Mucosa of descending colon (tissue), 3 donors: ENCODE measurements at regions not wholly inside any gene's neighbourhood (a gene's known extent, or its start where the extent isn't known, plus 50 kb on each side); places are given as distances from the start of the nearest gene placed in this dataset.

ENCODE experiments used
- ATAC-seq: fragments of 200-7000 bp; cut with Tn5 transposase; one replicate; pipeline ENCODE4 v1.9.1; 2020; ENCODE audit warnings: mild to moderate bottlenecking, moderate library complexity
- DNase-seq, 3 donors: peaks; one replicate each; pipeline ENCODE4 v3.0.0-alpha.2; 2020
- H3K36me3 ChIP-seq: fragments of 200-600 bp; one replicate; pipeline ENCODE4 v1.8.0; 2021; ENCODE audit warnings: low read depth, mild to moderate bottlenecking
- H3K4me1 ChIP-seq: fragments of 200-600 bp; one replicate; pipeline ENCODE4 v1.8.0; 2021; ENCODE audit warnings: low read depth, mild to moderate bottlenecking
- H3K4me3 ChIP-seq: fragments of 200-600 bp; one replicate; pipeline ENCODE4 v1.8.0; 2021; ENCODE audit warnings: mild to moderate bottlenecking
- H3K9me3 ChIP-seq: fragments of 200-600 bp; one replicate; pipeline ENCODE4 v1.8.0; 2021; ENCODE audit warnings: mild to moderate bottlenecking
- intact Hi-C, 2 donors: fragments of 100-400 bp; cut with DNase I in 1 of 2; cut with micrococcal nuclease in 1 of 2; formaldehyde crosslinking; loops; one replicate each; pipeline versions ENCODE4 v1.11.0 to v1.11.1; 2022; cut with DNase I, micrococcal nuclease
- TF ChIP-seq, protein P1 (sequence below): fragments of 200-600 bp; IDR thresholded peaks from one replicate; pipeline ENCODE4 v1.8.0; 2022; ENCODE audit warnings: antibody characterized with exemption, mild to moderate bottlenecking
- donor health status: DM: no; HTN: no; CAD: no; lungs with moderate emphysema.
- donor health status: DM: no; HTN: no; CAD: no.
- donor health status: DM: no; HTN: yes; CAD: no.

DNA sequence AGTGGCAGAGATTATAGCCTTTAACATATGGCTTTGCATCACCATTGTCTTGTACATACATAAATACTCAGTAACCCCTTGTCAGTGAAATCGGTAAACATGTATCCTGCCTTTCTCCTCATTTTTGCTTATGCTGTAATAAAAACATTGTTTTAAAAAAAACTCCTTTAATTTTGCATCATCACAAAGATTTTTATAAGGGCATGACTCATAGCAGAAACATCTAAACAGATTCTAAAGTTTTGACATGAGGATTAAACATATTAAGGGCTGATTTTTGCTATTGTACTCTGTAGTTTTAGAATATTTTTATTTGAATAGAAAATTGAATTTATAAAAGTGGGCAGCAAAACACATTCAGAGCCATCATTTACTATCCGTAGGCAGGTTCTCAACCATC lies 275.9 kb downstream of the ZIC4 start:
- Histone ChIP-seq H3K4me1 (no peaks in the 10 kb centered on the region), H3K36me3 (no peaks in the 10 kb centered on the region), H3K4me3 (no peak overlapping the region), H3K9me3 (peaks cover 5% of the 10 kb centered on the region)
- TF ChIP-seq, protein P1, sequence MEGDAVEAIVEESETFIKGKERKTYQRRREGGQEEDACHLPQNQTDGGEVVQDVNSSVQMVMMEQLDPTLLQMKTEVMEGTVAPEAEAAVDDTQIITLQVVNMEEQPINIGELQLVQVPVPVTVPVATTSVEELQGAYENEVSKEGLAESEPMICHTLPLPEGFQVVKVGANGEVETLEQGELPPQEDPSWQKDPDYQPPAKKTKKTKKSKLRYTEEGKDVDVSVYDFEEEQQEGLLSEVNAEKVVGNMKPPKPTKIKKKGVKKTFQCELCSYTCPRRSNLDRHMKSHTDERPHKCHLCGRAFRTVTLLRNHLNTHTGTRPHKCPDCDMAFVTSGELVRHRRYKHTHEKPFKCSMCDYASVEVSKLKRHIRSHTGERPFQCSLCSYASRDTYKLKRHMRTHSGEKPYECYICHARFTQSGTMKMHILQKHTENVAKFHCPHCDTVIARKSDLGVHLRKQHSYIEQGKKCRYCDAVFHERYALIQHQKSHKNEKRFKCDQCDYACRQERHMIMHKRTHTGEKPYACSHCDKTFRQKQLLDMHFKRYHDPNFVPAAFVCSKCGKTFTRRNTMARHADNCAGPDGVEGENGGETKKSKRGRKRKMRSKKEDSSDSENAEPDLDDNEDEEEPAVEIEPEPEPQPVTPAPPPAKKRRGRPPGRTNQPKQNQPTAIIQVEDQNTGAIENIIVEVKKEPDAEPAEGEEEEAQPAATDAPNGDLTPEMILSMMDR: no peak
- ATAC-seq (no peak), DNase-seq (no peak)
- intact Hi-C loops: no loop called here

DNA sequence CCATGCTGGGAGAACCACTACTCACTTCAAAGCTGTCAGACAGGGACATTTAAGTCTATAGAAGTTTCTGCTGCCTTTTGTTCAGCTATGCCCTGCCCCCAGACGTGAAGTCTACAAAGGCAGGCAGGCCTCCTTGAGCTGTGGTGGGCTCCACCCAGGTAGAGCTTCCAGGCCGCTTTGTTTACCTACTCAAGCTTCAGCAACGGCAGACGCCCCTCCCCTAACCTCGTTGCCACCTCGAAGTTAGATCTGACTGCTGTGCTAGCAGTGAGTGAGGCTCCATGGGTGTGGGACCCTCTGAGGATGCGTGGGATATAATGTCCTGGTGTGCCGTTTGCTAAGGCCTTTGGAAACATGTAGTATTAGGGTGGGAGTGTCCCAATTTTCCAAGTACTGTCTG lies 276.7 kb downstream of the ZIC4 start:
- DNase-seq (no peak), ATAC-seq (no peak)
- Histone ChIP-seq H3K4me3 (no peak overlapping the region), H3K9me3 (peaks cover 5% of the 10 kb centered on the region), H3K4me1 (no peaks in the 10 kb centered on the region), H3K36me3 (no peaks in the 10 kb centered on the region)
- TF ChIP-seq, protein P1: no peak
- intact Hi-C loops: no loop called here

- ATAC-seq: no peak
- intact Hi-C loops: no loop called here
- TF ChIP-seq, protein P1: no peak
- no peak overlapping the region for H3K4me3 ChIP-seq
- H3K36me3 ChIP-seq: no peaks in the 10 kb centered on the region
- H3K9me3 ChIP-seq: no peaks in the 10 kb centered on the region
- no peak for DNase-seq
- no peaks in the 10 kb centered on the region for H3K4me1 ChIP-seq
Measured at GRCh38 chr3:147122350-147122749, 284.0 kb downstream of the ZIC4 start.

GRCh38 chr3:147119989-147120388 lies 286.4 kb downstream of the ZIC4 start:
- ATAC-seq: no peak

GRCh38 chr3:147119346-147119745 lies 287.0 kb downstream of the ZIC4 start:
- Histone ChIP-seq H3K36me3 (no peaks in the 10 kb centered on the region), H3K4me3 (no peak overlapping the region), H3K4me1 (no peaks in the 10 kb centered on the region), H3K9me3 (no peaks in the 10 kb centered on the region)
- TF ChIP-seq, protein P1: no peak
- intact Hi-C loops: no loop called here
- DNase-seq (no peak), ATAC-seq (no peak)

More at GRCh38 chr3:147119989-147120388, 286.4 kb downstream of the ZIC4 start:
- intact Hi-C loops: no loop called here
- Histone ChIP-seq H3K9me3 (no peaks in the 10 kb centered on the region), H3K36me3 (no peaks in the 10 kb centered on the region), H3K4me1 (no peaks in the 10 kb centered on the region), H3K4me3 (no peak overlapping the region)
- no peak for DNase-seq
- TF ChIP-seq, protein P1: no peak

DNA sequence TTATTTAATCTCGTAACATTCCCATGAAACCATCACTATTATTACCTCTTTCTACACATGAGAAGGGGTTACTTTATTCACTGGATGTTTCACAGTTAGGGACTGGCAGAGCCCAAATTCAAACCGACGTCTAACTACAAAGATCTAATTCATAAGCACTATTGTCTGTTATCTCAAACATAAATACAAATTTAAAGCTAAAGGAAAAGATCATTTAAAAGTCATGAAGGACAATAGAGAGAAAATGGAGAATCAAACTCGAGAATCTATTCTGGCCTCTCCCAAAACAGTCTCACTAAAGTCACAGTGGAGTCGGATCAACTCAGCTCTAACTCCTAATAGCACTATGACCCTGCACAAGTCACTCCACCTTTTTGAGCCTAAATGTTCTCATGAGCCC lies 287.7 kb downstream of the ZIC4 start:
- H3K9me3 ChIP-seq: no peaks in the 10 kb centered on the region
- H3K4me3 ChIP-seq: no peak overlapping the region
- DNase-seq: no peak
- no peak for ATAC-seq
- intact Hi-C loops: no loop called here
- TF ChIP-seq, protein P1: no peak
- no peaks in the 10 kb centered on the region for H3K4me1 ChIP-seq
- H3K36me3 ChIP-seq: no peaks in the 10 kb centered on the region
